Common myeloid progenitor, CD34-positive (primary cell): ENCODE measurements at regions not wholly inside any gene's neighbourhood (a gene's known extent, or its start where the extent isn't known, plus 50 kb on each side); places are given as distances from the start of the nearest gene placed in this dataset.

ENCODE experiments used
- CTCF ChIA-PET: fragments of 350-600 bp; sonication (Branson Sonifier 250); formaldehyde crosslinking; loops from one replicate; lab custom pipeline; 2021; ENCODE audit warnings: antibody characterized with exemption; lab: Charles Lee
- POLR2A ChIA-PET: fragments of 350-600 bp; sonication (Branson Sonifier 250); formaldehyde crosslinking; loops from one replicate; lab custom pipeline; 2021; ENCODE audit warnings: antibody characterized with exemption; lab: Charles Lee
- DNase-seq, 3 donors: peaks; one replicate each; pipeline versions ENCODE4 v3.0.0 to v3.0.0-alpha.2; 2013
- H3K27ac ChIP-seq, 2 experiments: 1 replicate in 1 of 2; 2 replicates in 1 of 2; pipeline ENCODE4 v1.7.0; 2013; ENCODE audit warnings: inconsistent platforms in 2 of 2, low read length in 2 of 2, mild to moderate bottlenecking in 2 of 2, low read depth in 1 of 2, moderate library complexity in 1 of 2; ENCODE audit not compliant: severe bottlenecking in 2 of 2, insufficient read depth in 1 of 2, poor library complexity in 1 of 2
- H3K27me3 ChIP-seq, 5 experiments: replicated peaks in 2 of 5; 1 replicate in 3 of 5; 2 replicates in 2 of 5; pipeline versions ENCODE4 v1.6.1 to v1.7.0; 2013; ENCODE audit warnings: low read length in 4 of 5, mild to moderate bottlenecking in 2 of 5, moderate library complexity in 2 of 5, inconsistent platforms in 1 of 5; ENCODE audit not compliant: insufficient read depth in 5 of 5, control insufficient read depth in 4 of 5
- H3K36me3 ChIP-seq, 4 experiments: 1 replicate in 2 of 4; 2 replicates in 2 of 4; pipeline versions ENCODE4 v1.6.1 to v1.7.0; 2013; ENCODE audit warnings: low read length in 3 of 4, control low read depth in 1 of 4, mild to moderate bottlenecking in 1 of 4; ENCODE audit not compliant: control insufficient read depth in 4 of 4, insufficient read depth in 4 of 4
- H3K4me1 ChIP-seq, 4 experiments: 1 replicate in 3 of 4; 2 replicates in 1 of 4; pipeline versions ENCODE4 v1.6.1 to v1.7.1; 2013; ENCODE audit warnings: low read length in 3 of 4, mild to moderate bottlenecking in 3 of 4, control low read depth in 1 of 4, inconsistent platforms in 1 of 4, moderate library complexity in 1 of 4; ENCODE audit not compliant: control insufficient read depth in 4 of 4, insufficient read depth in 4 of 4; ENCODE audit errors: control extremely low read depth in 1 of 4
- H3K4me3 ChIP-seq, 7 experiments: 1 replicate in 4 of 7; 2 replicates in 3 of 7; pipeline versions ENCODE4 v1.5.1 to v1.7.0; 2013; ENCODE audit warnings: mild to moderate bottlenecking in 7 of 7, low read length in 6 of 7, moderate library complexity in 6 of 7, inconsistent platforms in 2 of 7, low read depth in 2 of 7, control low read depth in 1 of 7; ENCODE audit not compliant: insufficient read depth in 4 of 7, control insufficient read depth in 1 of 7; ENCODE audit errors: extremely low read depth in 1 of 7
- H3K9me3 ChIP-seq, 5 experiments: 1 replicate in 4 of 5; 2 replicates in 1 of 5; pipeline versions ENCODE4 v1.6.1 to v1.7.1; 2013; ENCODE audit warnings: low read length in 4 of 5, mild to moderate bottlenecking in 2 of 5, inconsistent platforms in 1 of 5, low read depth in 1 of 5, moderate library complexity in 1 of 5; ENCODE audit not compliant: control insufficient read depth in 4 of 5, insufficient read depth in 2 of 5; ENCODE audit errors: control extremely low read depth in 1 of 5
- WGBS: methylation state at CpG from one replicate; pipeline ENCODE4 v1.1.5; 2013; ENCODE audit not compliant: insufficient coverage; 5-methylcytosine and 5-hydroxymethylcytosine counted together

DNA sequence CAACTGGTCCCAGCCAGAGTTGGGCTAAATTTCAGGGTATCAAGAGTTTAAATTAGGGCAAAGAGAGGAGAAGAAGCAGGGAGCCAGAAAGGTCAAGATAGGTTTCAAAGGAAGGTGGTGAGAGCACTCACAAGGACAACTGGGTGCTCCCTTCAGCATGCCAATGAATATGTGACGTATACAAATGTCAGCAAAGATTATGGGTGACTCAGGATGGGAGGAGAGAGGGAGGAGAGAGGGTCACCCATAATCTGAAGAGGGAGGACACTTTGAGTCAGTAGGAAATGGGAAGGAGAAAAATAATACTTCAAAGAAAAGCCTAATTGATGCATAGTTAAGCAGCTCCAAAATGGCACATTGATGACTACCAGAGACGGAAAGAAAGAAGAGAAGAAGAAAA is 53.1 kb upstream of the ABCA12 start:
- no peak for DNase-seq
- Histone ChIP-seq H3K4me3 (no peak overlapping the region), H3K27me3 (no peaks in the 10 kb centered on the region), H3K9me3 (no peaks in the 10 kb centered on the region), H3K4me1 (no peaks in the 10 kb centered on the region), H3K36me3 (no peaks in the 10 kb centered on the region), H3K27ac (no peak overlapping the region)
- POLR2A ChIA-PET = no interaction called here
- 94% methylated on average over 2 of the region's 2 CpGs for WGBS
- CTCF ChIA-PET = no interaction called here

DNA sequence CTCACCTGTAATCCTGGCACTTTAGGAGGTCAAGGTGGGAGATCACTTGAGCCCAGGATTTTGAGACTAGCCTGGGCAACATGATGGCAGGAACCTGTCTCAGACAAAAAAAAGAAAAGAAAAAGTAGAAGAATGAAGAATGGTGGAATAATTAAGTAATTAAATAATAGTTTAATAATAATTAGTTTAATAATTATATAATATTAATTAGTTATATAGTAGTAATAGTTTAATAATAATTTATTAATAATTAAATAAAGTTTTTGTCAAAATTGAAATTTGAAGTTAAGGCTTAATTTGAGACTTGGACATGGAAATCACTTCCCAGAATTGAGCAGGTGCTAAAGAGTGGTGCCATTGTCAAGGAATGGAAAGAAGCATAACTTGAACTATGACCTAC is 52.2 kb upstream of the ABCA12 start:
- no peak for DNase-seq
- H3K36me3 ChIP-seq = no peaks in the 10 kb centered on the region
- no peaks in the 10 kb centered on the region for H3K9me3 ChIP-seq
- no peaks in the 10 kb centered on the region for H3K4me1 ChIP-seq
- H3K27ac ChIP-seq = no peak overlapping the region
- POLR2A ChIA-PET = no interaction called here
- no peaks in the 10 kb centered on the region for H3K27me3 ChIP-seq
- H3K4me3 ChIP-seq = no peak overlapping the region
- CTCF ChIA-PET = no interaction called here

DNA sequence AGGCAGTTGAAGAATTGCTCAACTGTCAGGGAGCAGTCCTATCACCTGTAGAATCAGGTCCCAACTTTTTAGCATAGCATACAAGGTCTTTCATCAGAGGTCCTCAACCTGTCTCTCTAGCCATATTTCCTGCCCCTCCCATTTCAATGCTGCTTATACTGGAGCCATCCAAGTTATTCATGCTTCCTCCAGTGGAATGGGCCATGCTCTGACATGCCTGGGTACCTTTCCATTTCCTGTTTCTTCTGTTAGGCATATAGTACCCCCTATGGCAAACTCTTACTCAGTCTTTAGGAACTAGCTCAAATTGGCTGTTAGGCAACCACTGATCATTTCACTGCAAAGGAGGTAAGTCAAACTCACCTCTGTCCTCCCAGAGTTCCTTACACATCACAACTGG is 51.0 kb upstream of the ABCA12 start:
- Histone ChIP-seq H3K4me3 (no peak overlapping the region), H3K27me3 (no peaks in the 10 kb centered on the region), H3K27ac (no peak overlapping the region), H3K36me3 (no peaks in the 10 kb centered on the region), H3K4me1 (no peaks in the 10 kb centered on the region), H3K9me3 (no peaks in the 10 kb centered on the region)
- POLR2A ChIA-PET = interaction anchor here (0.6 kb wide), 1 partner anchor 1051 kb away, joined by 3 read pairs; no protein-coding TSS in a partner anchor
- CTCF ChIA-PET = no interaction called here
- DNase-seq = no peak
